IPS-18c (cell line): ENCODE measurements at regions not wholly inside any gene's neighbourhood (a gene's known extent, or its start where the extent isn't known, plus 50 kb on each side); places are given as distances from the start of the nearest gene placed in this dataset.

Experiments
- H3K4me3 ChIP-seq: 2 replicates; pipeline ENCODE4 v1.7.0; 2013; ENCODE audit warnings: low read depth, mild to moderate bottlenecking, low read length, moderate library complexity; ENCODE audit not compliant: insufficient read depth
- H3K9me3 ChIP-seq: one replicate; pipeline ENCODE4 v1.6.1; 2013; ENCODE audit warnings: mild to moderate bottlenecking, low read length, moderate library complexity; ENCODE audit not compliant: control insufficient read depth, insufficient read depth

DNA sequence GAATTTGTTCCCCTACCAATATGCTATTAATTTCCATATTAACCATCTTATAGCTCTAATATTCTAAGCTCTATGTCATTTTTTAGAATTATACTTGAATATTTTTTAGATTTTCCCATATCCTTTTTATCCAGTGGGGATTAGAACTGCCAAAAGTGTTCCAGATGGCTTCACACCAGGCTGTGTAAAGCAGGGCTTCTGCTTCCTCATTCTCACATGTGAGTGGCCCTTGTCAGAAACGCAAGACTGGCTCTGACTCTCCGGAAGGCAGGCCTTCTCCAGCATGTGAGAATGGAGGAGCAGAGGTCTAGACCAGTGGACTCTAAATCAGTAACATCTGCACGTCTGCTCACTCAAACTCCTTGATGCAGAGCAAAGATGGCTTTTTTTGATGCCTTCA lies 650.1 kb downstream of the FGF9 start:
- Histone ChIP-seq H3K4me3 (no peak overlapping the region), H3K9me3 (no peaks in the 10 kb centered on the region)

DNA sequence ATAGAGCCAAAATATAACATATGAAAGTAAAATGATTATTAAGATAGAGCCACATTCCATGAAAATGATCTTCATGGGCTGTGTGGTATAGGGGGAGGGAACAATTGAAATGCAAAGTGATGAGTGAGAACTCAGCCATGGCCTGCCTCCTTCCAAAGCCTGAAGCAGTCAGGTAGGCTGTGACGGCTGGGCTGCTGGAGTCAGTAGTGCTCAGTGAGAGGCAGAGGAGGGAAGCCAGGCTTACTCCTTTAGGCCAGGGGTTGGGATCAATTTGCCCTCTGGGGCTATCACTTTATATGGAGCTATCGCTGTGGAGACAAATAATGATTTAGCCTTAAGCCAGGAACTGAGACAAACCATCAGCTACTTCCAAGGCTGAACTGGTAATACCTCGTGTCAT lies 654.9 kb downstream of the FGF9 start:
- Histone ChIP-seq H3K9me3 (no peaks in the 10 kb centered on the region), H3K4me3 (no peak overlapping the region)

DNA sequence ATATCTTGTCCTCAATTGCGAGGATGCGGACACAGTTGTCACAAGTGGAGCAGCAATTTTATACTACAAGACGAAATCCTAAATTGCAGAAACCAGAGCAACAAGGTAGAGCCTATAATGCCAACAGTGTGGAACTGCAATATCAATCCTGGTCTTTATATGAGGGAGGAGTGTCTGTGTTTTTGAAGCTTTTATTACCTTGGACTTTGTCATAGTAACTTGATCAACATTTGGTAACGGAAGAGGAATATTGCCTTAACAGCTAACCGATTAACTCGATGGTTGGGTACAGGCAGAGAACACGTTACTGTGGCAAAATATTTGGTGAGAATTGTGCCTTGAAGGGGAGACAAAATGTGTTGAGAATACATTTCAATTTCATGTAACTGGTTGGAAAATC lies 661.5 kb downstream of the FGF9 start:
- H3K9me3 ChIP-seq = peaks cover 2% of the 10 kb centered on the region
- no peak overlapping the region for H3K4me3 ChIP-seq

- Histone ChIP-seq H3K4me3 (no peak overlapping the region), H3K9me3 (peaks cover 5% of the 10 kb centered on the region)
These were observed 665.6 kb downstream of the FGF9 start for GRCh38 chr13:22336460-22336859.

- no peaks in the 10 kb centered on the region for H3K9me3 ChIP-seq
- H3K4me3 ChIP-seq = no peak overlapping the region
These were observed 686.3 kb downstream of the FGF9 start for GRCh38 chr13:22357132-22357531.

- no peak overlapping the region for H3K4me3 ChIP-seq
- peaks cover 11% of the 10 kb centered on the region for H3K9me3 ChIP-seq
These were observed 698.2 kb downstream of the FGF9 start for GRCh38 chr13:22369090-22369489.

DNA sequence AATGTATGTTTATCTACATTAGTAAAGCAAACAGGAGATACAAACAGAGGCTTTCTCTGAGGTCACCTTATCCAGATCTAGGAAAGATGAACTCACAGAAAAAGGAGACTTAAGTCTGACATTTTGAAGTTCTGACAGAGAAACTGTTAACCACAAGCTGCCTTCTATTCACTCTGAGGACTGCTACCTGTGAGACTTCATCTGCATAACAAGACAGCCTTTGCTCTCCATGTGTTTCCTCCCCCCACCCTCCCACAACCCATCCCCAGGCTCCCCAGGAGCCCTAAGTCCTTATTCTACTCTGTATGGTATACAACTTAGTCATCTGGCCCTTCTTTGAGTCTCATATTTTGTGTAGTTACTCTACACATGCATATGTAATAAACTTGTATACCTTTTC lies 699.0 kb downstream of the FGF9 start:
- Histone ChIP-seq H3K9me3 (peaks cover 11% of the 10 kb centered on the region), H3K4me3 (no peak overlapping the region)

- Histone ChIP-seq H3K9me3 (peaks cover 11% of the 10 kb centered on the region), H3K4me3 (no peak overlapping the region)
These were observed 701.4 kb downstream of the FGF9 start for GRCh38 chr13:22372261-22372660.

DNA sequence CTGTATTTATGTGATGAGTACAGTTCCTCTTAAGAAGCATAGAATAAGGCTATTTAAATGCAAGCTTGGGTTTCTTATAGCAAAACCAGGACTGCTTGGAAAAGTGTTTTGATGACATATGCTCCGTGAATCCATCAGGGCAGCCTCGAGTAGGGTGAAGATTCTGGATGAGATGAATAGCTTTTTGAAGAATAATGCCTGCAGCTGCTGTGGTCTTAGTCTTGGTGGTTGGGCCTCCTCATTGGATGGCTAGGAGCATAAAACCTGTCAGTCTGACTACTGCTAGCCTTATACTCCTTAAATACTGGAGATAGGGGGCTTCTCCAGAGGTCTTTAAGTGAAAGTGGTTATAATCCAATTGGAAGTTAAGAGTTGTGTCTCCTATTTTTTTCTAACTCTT lies 704.3 kb downstream of the FGF9 start:
- H3K9me3 ChIP-seq = peaks cover 11% of the 10 kb centered on the region
- H3K4me3 ChIP-seq = no peak overlapping the region

DNA sequence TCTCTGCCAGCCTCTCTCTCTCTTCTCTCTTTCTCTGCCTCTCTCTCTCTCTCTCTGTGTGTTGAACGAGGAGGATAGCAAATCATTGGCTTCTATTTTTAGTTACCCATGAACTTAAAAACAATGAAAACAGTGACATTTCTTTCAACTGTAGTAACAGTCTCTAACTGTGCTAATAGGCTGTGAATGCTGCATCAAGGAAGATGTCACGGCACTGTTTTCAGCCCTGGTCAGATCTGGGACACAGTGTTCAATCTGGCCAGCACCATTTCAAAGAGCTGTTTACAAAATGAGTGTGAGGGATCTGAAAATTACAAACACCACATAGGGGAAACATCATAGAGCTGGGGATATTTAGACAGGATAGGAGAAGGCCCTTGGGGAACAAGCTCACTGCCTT lies 717.0 kb downstream of the FGF9 start:
- Histone ChIP-seq H3K4me3 (no peak overlapping the region), H3K9me3 (peaks cover 2% of the 10 kb centered on the region)

GRCh38 chr13:22399801-22400420 lies 729.0 kb downstream of the FGF9 start:
- H3K4me3 ChIP-seq = no peak overlapping the region
- H3K9me3 ChIP-seq = no peaks in the 10 kb centered on the region

DNA sequence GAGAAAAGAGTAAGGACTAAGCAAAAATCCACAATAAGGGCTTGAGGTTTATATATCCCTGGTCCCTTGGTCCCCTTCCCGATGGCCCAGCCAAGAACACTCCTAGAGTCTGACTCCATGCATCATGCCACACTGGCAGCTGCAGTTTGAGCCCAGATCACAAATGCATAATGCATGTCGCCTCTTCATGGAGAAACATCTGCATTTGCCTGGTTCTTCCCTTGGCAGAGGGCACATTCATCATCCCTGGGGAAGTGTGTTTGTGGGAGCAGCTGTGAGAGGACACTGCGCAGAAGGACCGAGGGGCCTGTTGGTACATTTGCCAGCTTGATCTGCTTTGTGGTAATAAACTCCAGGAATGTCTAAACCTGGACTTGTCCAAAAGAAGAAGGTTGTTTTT lies 731.8 kb downstream of the FGF9 start:
- Histone ChIP-seq H3K4me3 (no peak overlapping the region), H3K9me3 (no peaks in the 10 kb centered on the region)

DNA sequence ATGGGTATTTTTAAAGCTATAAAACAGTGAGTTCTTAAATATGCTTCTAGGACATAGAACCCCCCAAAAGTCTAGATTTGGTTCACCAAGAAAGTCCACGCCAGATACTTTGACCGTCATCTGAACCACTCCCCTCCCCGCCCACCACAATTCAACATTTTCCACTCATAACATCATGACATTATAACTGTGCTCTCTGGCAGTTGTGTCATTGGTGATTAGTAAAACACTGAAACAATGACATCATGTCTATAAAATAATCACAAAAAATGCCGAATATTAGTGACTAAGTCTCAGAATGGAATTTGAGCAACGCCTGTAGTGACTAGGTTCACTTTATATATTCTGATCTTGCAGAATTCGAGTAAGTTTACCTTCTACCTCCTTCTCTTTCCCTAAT lies 732.3 kb downstream of the FGF9 start:
- Histone ChIP-seq H3K9me3 (no peaks in the 10 kb centered on the region), H3K4me3 (no peak overlapping the region)

DNA sequence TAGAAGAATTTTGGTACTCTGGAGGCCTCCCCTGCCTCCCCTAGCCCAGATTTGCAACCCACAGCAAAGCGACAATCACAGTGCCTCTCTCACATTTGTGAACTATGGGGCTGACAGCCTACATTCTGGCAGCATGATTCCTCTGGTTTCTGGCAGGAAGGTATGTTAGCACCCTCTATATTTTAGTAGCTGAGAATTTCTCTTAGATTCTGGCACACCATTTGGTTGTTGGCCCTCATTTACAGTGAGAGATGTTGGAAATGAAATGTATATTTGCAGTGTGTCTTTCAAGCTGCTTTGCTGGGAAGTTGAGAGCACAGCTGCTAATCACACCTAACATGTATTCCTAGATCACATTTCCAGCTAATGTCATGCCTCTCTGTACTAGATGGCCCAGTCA lies 735.0 kb downstream of the FGF9 start:
- Histone ChIP-seq H3K4me3 (no peak overlapping the region), H3K9me3 (no peaks in the 10 kb centered on the region)

DNA sequence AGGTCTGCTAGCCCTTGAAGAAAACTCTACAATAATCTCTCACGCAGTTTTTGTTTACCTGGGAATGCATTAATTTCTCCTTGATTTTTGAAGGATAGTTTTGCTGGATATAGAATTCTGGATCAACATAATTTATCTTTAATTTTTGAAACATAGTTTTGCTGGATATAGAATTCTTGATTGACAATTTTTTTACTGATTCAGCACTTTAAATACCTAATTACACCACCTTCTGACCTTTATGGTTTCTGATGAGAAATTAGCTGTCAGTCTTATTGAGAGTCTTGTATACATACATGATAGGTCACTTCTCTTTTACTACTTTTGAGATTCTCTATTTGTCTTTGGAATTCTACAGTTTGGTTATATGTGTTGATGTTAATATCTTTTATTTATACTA lies 741.6 kb downstream of the FGF9 start:
- Histone ChIP-seq H3K9me3 (no peaks in the 10 kb centered on the region), H3K4me3 (no peak overlapping the region)

GRCh38 chr13:22422023-22422422 lies 751.1 kb downstream of the FGF9 start:
- no peaks in the 10 kb centered on the region for H3K9me3 ChIP-seq
- H3K4me3 ChIP-seq = no peak overlapping the region

- Histone ChIP-seq H3K9me3 (no peaks in the 10 kb centered on the region), H3K4me3 (no peak overlapping the region)
These were observed 751.8 kb downstream of the FGF9 start for GRCh38 chr13:22422712-22423111.

DNA sequence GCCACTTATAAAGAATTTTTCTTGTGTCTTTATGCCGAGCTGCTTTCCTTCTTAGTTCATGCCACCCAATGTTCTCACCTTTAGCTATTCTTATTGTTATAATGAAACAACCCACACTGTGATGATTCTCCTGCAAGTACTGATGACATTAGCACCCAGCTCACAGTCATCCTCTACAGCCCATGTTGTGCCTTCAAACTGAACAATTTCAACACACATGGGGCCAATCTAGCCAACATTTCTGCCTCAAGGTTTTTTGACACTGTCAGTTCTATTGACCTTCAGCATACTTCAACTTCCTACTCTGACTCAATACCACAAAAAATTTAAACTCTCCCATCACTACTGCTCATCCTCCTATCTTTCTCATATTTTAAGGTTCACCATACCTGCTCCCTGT lies 752.4 kb downstream of the FGF9 start:
- H3K9me3 ChIP-seq = no peaks in the 10 kb centered on the region
- no peak overlapping the region for H3K4me3 ChIP-seq

DNA sequence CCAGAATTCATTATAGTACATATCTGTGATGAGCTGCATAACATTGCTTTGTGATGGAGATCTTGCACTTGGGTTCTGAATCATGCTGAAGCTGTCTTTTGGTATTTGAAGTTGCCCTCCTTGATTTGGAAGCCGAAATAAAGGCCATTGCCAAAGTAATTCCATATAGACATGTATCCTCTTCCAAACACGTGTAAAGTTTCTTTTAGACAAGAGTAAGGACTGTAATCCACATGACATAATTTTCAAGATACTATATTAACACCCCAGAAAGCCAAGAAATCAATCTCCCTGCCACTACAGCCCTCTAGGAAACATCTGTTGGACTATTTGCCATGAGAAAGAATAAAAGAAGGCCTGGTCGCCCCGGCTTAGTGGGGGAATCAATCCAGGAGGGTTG lies 754.2 kb downstream of the FGF9 start:
- no peak overlapping the region for H3K4me3 ChIP-seq
- H3K9me3 ChIP-seq = no peaks in the 10 kb centered on the region
